IMR-90 (cell line): ENCODE measurements at regions not wholly inside any gene's neighbourhood (a gene's known extent, or its start where the extent isn't known, plus 50 kb on each side); places are given as distances from the start of the nearest gene placed in this dataset.

Experiments
- ATAC-seq: fragments of 200-7000 bp; cut with Tn5 transposase; 2 replicates; pipeline ENCODE4 v1.9.1; 2020; ENCODE audit warnings: low read depth, mild to moderate bottlenecking, moderate library complexity
- BruUV-seq: library from RNA; stranded (reverse); fragments of 400-500 nt; replicated peaks from 2 replicates; lab custom pipeline; 2021; lab: Mats Ljungman, UMichigan
- CTCF ChIA-PET: fragments of 300-600 bp; formaldehyde crosslinking; extraction: SDS; loops from one replicate; lab custom pipeline; 2021; ENCODE audit warnings: antibody characterized with exemption; lab: Yijun Ruan, JAX
- POLR2A ChIA-PET: fragments of 300-600 bp; sonication (Branson Sonifier 250); formaldehyde crosslinking; loops from one replicate; lab custom pipeline; 2022; ENCODE audit warnings: antibody characterized with exemption; ENCODE audit not compliant: unreplicated experiment; lab: Charles Lee
- DNase-seq: peaks from one replicate; pipeline ENCODE4 v3.0.0; 2013
- H2AFZ ChIP-seq: replicated peaks from 2 replicates; pipeline ENCODE3; 2013; ENCODE audit warnings: low read length, mild to moderate bottlenecking; ENCODE audit not compliant: poor library complexity
- H2AK5ac ChIP-seq: 2 replicates; pipeline ENCODE4 v1.6.1; 2013; ENCODE audit warnings: low read depth, low read length, inconsistent platforms
- H2AK9ac ChIP-seq: replicated peaks from 2 replicates; pipeline ENCODE3; 2013; ENCODE audit warnings: mild to moderate bottlenecking, low read depth, low read length, moderate library complexity; ENCODE audit not compliant: poor library complexity
- H2BK120ac ChIP-seq: 2 replicates; pipeline ENCODE4 v1.6.1; 2013; ENCODE audit warnings: low read depth, low read length, inconsistent platforms
- H2BK15ac ChIP-seq: 3 replicates; pipeline ENCODE4 v1.6.1; 2013; ENCODE audit warnings: low read depth, low read length, inconsistent platforms
- H2BK20ac ChIP-seq: 2 replicates; pipeline ENCODE4 v1.6.1; 2013; ENCODE audit warnings: low read depth, mild to moderate bottlenecking, inconsistent platforms, low read length, moderate library complexity
- H2BK5ac ChIP-seq: 2 replicates; pipeline ENCODE4 v1.6.1; 2013; ENCODE audit warnings: mild to moderate bottlenecking, low read depth, low read length, inconsistent platforms; ENCODE audit not compliant: poor library complexity, severe bottlenecking
- H3K14ac ChIP-seq: replicated peaks from 2 replicates; pipeline ENCODE4 v1.6.1; 2013; ENCODE audit warnings: low read depth, low read length, inconsistent platforms
- H3K18ac ChIP-seq: 2 replicates; pipeline ENCODE4 v1.6.1; 2013; ENCODE audit warnings: low read depth, low read length, control low read depth
- H3K23ac ChIP-seq: 2 replicates; pipeline ENCODE4 v1.6.1; 2013; ENCODE audit warnings: low read depth, low read length, inconsistent platforms
- H3K27ac ChIP-seq: 2 replicates; pipeline ENCODE4 v1.5.1; 2013; ENCODE audit warnings: mild to moderate bottlenecking, control low read depth, low read length; ENCODE audit not compliant: insufficient read depth
- H3K27me3 ChIP-seq: 2 replicates; pipeline ENCODE4 v1.6.1; 2013; ENCODE audit warnings: low read length; ENCODE audit not compliant: control insufficient read depth, insufficient read depth
- H3K36me3 ChIP-seq: 2 replicates; pipeline ENCODE4 v1.6.1; 2013; ENCODE audit warnings: low read length, mixed read lengths; ENCODE audit not compliant: control insufficient read depth, insufficient read depth
- H3K4ac ChIP-seq: 2 replicates; pipeline ENCODE4 v1.6.1; 2013; ENCODE audit warnings: low read depth, low read length, inconsistent platforms
- H3K4me1 ChIP-seq: 2 replicates; pipeline ENCODE4 v1.6.1; 2013; ENCODE audit warnings: low read length, mixed read lengths; ENCODE audit not compliant: control insufficient read depth, insufficient read depth
- H3K4me2 ChIP-seq: 2 replicates; pipeline ENCODE4 v1.6.1; 2013; ENCODE audit warnings: low read depth, mild to moderate bottlenecking, control low read depth, low read length, moderate library complexity
- H3K4me3 ChIP-seq: 2 replicates; pipeline ENCODE4 v1.5.1; 2013; ENCODE audit warnings: low read depth, mild to moderate bottlenecking, control low read depth, low read length, moderate library complexity; ENCODE audit not compliant: insufficient read depth
- H3K56ac ChIP-seq: 2 replicates; pipeline ENCODE4 v1.6.1; 2013; ENCODE audit warnings: low read length, inconsistent platforms; ENCODE audit not compliant: insufficient read depth; ENCODE audit errors: extremely low read depth
- H3K79me1 ChIP-seq, 2 experiments: 2 replicates each; pipeline ENCODE4 v1.6.1; 2013; ENCODE audit warnings: low read length in 2 of 2, inconsistent platforms in 1 of 2, low read depth in 1 of 2
- H3K9ac ChIP-seq: 2 replicates; pipeline ENCODE4 v1.6.1; 2013; ENCODE audit warnings: low read depth, low read length, control low read depth
- H3K9me1 ChIP-seq: 2 replicates; pipeline ENCODE4 v1.6.1; 2013; ENCODE audit warnings: low read length, inconsistent platforms; ENCODE audit not compliant: insufficient read depth
- H3K9me3 ChIP-seq: 2 replicates; pipeline ENCODE4 v1.6.1; 2013; ENCODE audit warnings: low read length; ENCODE audit not compliant: control insufficient read depth, insufficient read depth
- H4K20me1 ChIP-seq: 2 replicates; pipeline ENCODE4 v1.6.1; 2013; ENCODE audit warnings: low read length, inconsistent platforms; ENCODE audit not compliant: insufficient read depth
- H4K5ac ChIP-seq: 2 replicates; pipeline ENCODE4 v1.6.1; 2013; ENCODE audit warnings: mild to moderate bottlenecking, low read depth, low read length, control low read depth
- H4K8ac ChIP-seq, 2 experiments: 2 replicates each; pipeline ENCODE4 v1.6.1; 2013; ENCODE audit warnings: low read depth in 2 of 2, low read length in 2 of 2, control low read depth in 1 of 2, inconsistent platforms in 1 of 2
- H4K91ac ChIP-seq: 2 replicates; pipeline ENCODE4 v1.6.1; 2013; ENCODE audit warnings: low read depth, low read length, inconsistent platforms; ENCODE audit not compliant: insufficient read depth
- BHLHE40 ChIP-seq: fragments of 150-350 bp; IDR thresholded peaks from 2 replicates; pipeline ENCODE4 v1.6.1; 2016; ENCODE audit warnings: mild to moderate bottlenecking, low read depth, low read length
- CEBPB ChIP-seq: IDR thresholded peaks from 2 replicates; pipeline ENCODE4 v1.6.1; 2012; ENCODE audit warnings: low read depth, low read length, improper control_type of control experiment
- CHD1 ChIP-seq: IDR thresholded peaks from 2 replicates; pipeline ENCODE4 v1.6.1; 2012; ENCODE audit warnings: low read depth, low read length, improper control_type of control experiment
- CTCF ChIP-seq: conservative IDR thresholded peaks from 2 replicates; pipeline ENCODE4 v1.5.1; 2012; ENCODE audit warnings: mild to moderate bottlenecking, low read depth, low read length, improper control_type of control experiment
- ELK1 ChIP-seq: fragments of 150-350 bp; IDR thresholded peaks from 2 replicates; pipeline ENCODE4 v1.6.1; 2016; ENCODE audit warnings: low read depth, mild to moderate bottlenecking, low read length, moderate library complexity, borderline replicate concordance
- FOS ChIP-seq: fragments of 150-350 bp; IDR thresholded peaks from 2 replicates; pipeline ENCODE4 v1.6.1; 2016; ENCODE audit warnings: low read depth, low read length
- MAFK ChIP-seq: IDR thresholded peaks from 2 replicates; pipeline ENCODE4 v1.6.1; 2012; ENCODE audit warnings: low read depth, low read length, improper control_type of control experiment
- MAZ ChIP-seq: IDR thresholded peaks from 2 replicates; pipeline ENCODE4 v1.6.1; 2012; ENCODE audit warnings: low read depth, mild to moderate bottlenecking, low read length, improper control_type of control experiment, moderate library complexity, borderline replicate concordance
- MXI1 ChIP-seq: IDR thresholded peaks from 2 replicates; pipeline ENCODE4 v1.6.1; 2012; ENCODE audit warnings: low read depth, mild to moderate bottlenecking, low read length, moderate library complexity, borderline replicate concordance
- NFE2L2 ChIP-seq: fragments of 150-350 bp; IDR thresholded peaks from 2 replicates; pipeline ENCODE4 v1.6.1; 2016; ENCODE audit warnings: low read depth, mild to moderate bottlenecking, low read length
- POLR2A ChIP-seq: IDR thresholded peaks from 2 replicates; pipeline ENCODE4 v1.6.1; 2012; ENCODE audit warnings: mild to moderate bottlenecking, low read depth, low read length
- RAD21 ChIP-seq: IDR thresholded peaks from 2 replicates; pipeline ENCODE4 v1.6.1; 2012; ENCODE audit warnings: low read length, improper control_type of control experiment
- RCOR1 ChIP-seq: IDR thresholded peaks from 2 replicates; pipeline ENCODE4 v1.6.1; 2012; ENCODE audit warnings: mild to moderate bottlenecking, low read length, improper control_type of control experiment; ENCODE audit not compliant: insufficient replicate concordance
- RFX5 ChIP-seq: IDR thresholded peaks from 2 replicates; pipeline ENCODE4 v1.8.0; 2012; ENCODE audit warnings: low read depth, mild to moderate bottlenecking, low read length, moderate library complexity
- SMC3 ChIP-seq: fragments of 150-350 bp; IDR thresholded peaks from 2 replicates; pipeline ENCODE4 v1.6.1; 2016; ENCODE audit warnings: low read depth, mild to moderate bottlenecking, antibody characterized with exemption, low read length, moderate library complexity
- dilution Hi-C: fragments of 300-500 bp; cut with HindIII; formaldehyde crosslinking; loops from one replicate; pipeline ENCODE4 v1.14.3; 2018; ENCODE audit warnings: low sequenced_read_pairs; ENCODE audit not compliant: unreplicated experiment
- in situ Hi-C: fragments of 300-500 bp; cut with MboI; formaldehyde crosslinking; loops from 3 replicates; pipeline ENCODE4 v1.14.3; 2019; ENCODE audit warnings: low sequenced_read_pairs, inconsistent platforms, mixed read lengths
- intact Hi-C: fragments of 100-400 bp; cut with micrococcal nuclease; formaldehyde crosslinking; loops from 2 replicates; pipeline ENCODE4 v1.10.0; 2022
- TF ChIP-seq, protein P1 (sequence below): fragments of 150-350 bp; IDR thresholded peaks from 2 replicates; pipeline ENCODE4 v1.6.1; 2017; ENCODE audit warnings: mild to moderate bottlenecking, antibody characterized with exemption, low read length, low read depth

GRCh38 chr18:51908598-51908944 lies 431.4 kb upstream of the DCC start:
- no peak overlapping the region for H3K9ac ChIP-seq
- DNase-seq (no peak), ATAC-seq (no peak)
- no peak overlapping the region for H2BK20ac ChIP-seq
- H3K79me1 ChIP-seq: no peaks in the 10 kb centered on the region
- no peak overlapping the region for H2AK5ac ChIP-seq
- H3K14ac ChIP-seq: no peak overlapping the region
- no peak overlapping the region for H3K4ac ChIP-seq
- H2BK120ac ChIP-seq: no peak overlapping the region
- H3K4me3 ChIP-seq: no peak overlapping the region
- no peak for TF ChIP-seq CHD1
- TF ChIP-seq, protein P1, sequence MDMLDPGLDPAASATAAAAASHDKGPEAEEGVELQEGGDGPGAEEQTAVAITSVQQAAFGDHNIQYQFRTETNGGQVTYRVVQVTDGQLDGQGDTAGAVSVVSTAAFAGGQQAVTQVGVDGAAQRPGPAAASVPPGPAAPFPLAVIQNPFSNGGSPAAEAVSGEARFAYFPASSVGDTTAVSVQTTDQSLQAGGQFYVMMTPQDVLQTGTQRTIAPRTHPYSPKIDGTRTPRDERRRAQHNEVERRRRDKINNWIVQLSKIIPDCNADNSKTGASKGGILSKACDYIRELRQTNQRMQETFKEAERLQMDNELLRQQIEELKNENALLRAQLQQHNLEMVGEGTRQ: no peak
- no peak for TF ChIP-seq RCOR1
- TF ChIP-seq CEBPB: no peak
- no peak for TF ChIP-seq CTCF
- no peak for TF ChIP-seq BHLHE40
- TF ChIP-seq SMC3: no peak
- no peak for TF ChIP-seq RFX5
- TF ChIP-seq RAD21: no peak
- no peak for TF ChIP-seq ELK1
- TF ChIP-seq FOS: no peak
- no peak for TF ChIP-seq MAZ
- no peak for TF ChIP-seq POLR2A
- no peak for TF ChIP-seq MAFK
- no peak for TF ChIP-seq NFE2L2
- TF ChIP-seq MXI1: no peak
- ChIA-PET POLR2A (no interaction called here), CTCF (no interaction called here)
- H3K9me1 ChIP-seq: no peaks in the 10 kb centered on the region
- H3K27ac ChIP-seq: no peak overlapping the region
- dilution Hi-C loops (no loop called here), intact Hi-C loops (no loop called here), in situ Hi-C loops (no loop called here)
- no TSS peak for BruUV-seq
- no peak overlapping the region for H3K18ac ChIP-seq
- no peak overlapping the region for H3K4me2 ChIP-seq
- no peak overlapping the region for H3K23ac ChIP-seq
- H3K9me3 ChIP-seq: peaks cover 5% of the 10 kb centered on the region
- no peaks in the 10 kb centered on the region for H3K4me1 ChIP-seq
- no peak overlapping the region for H4K8ac ChIP-seq
- no peak overlapping the region for H2AFZ ChIP-seq
- H3K27me3 ChIP-seq: no peaks in the 10 kb centered on the region
- H3K36me3 ChIP-seq: no peaks in the 10 kb centered on the region
- no peaks in the 10 kb centered on the region for H4K20me1 ChIP-seq
- no peak overlapping the region for H3K56ac ChIP-seq
- no peak overlapping the region for H2AK9ac ChIP-seq
- H2BK5ac ChIP-seq: no peak overlapping the region
- H2BK15ac ChIP-seq: no peak overlapping the region
- H4K5ac ChIP-seq: no peak overlapping the region
- H4K91ac ChIP-seq: no peak overlapping the region
